SK-N-SH treated with all-trans-retinoic acid at 6 μM for 48 hours (cell line): ENCODE measurements at regions not wholly inside any gene's neighbourhood (a gene's known extent, or its start where the extent isn't known, plus 50 kb on each side); places are given as distances from the start of the nearest gene placed in this dataset.

Source experiments
- ARNTL ChIP-seq: fragments of 450-650 bp; formaldehyde crosslinking; IDR thresholded peaks from 2 replicates; pipeline ENCODE4 v1.5.0; 2020; ENCODE audit warnings: low read depth, mild to moderate bottlenecking, moderate library complexity, borderline replicate concordance
- PPARA ChIP-seq: fragments of 250-450 bp; sonication (Bioruptor Pico); IDR thresholded peaks from 2 replicates; pipeline ENCODE4 v1.5.0; 2020; ENCODE audit warnings: mild to moderate bottlenecking, borderline replicate concordance
- RARB ChIP-seq: fragments of 250-450 bp; sonication (Bioruptor Pico); IDR thresholded peaks from 2 replicates; pipeline ENCODE4 v1.8.0; 2021; ENCODE audit warnings: mild to moderate bottlenecking, moderate library complexity
- SNAI2 ChIP-seq: fragments of 250-450 bp; sonication (Bioruptor Pico); IDR thresholded peaks from 2 replicates; pipeline ENCODE4 v1.5.0; 2020; ENCODE audit warnings: mild to moderate bottlenecking, moderate library complexity
- TOX ChIP-seq: fragments of 250-450 bp; sonication (Bioruptor Pico); IDR thresholded peaks from 2 replicates; pipeline ENCODE4 v1.8.0; 2021; ENCODE audit warnings: mild to moderate bottlenecking, moderate library complexity, borderline replicate concordance
- ZFP3 ChIP-seq: fragments of 250-450 bp; sonication (Bioruptor Pico); IDR thresholded peaks from 2 replicates; pipeline ENCODE4 v1.5.0; 2020; ENCODE audit warnings: mild to moderate bottlenecking, moderate library complexity
- ZFP30 ChIP-seq: fragments of 450-650 bp; formaldehyde crosslinking; IDR thresholded peaks from 2 replicates; pipeline ENCODE4 v1.5.0; 2022; ENCODE audit warnings: mild to moderate bottlenecking, moderate library complexity
- ZNF8 ChIP-seq: fragments of 450-650 bp; formaldehyde crosslinking; IDR thresholded peaks from 2 replicates; pipeline ENCODE4 v1.5.0; 2020; ENCODE audit warnings: mild to moderate bottlenecking, moderate library complexity
- TF ChIP-seq, protein P1 (sequence below): fragments of 250-450 bp; sonication (Bioruptor Pico); IDR thresholded peaks from 2 replicates; pipeline ENCODE4 v1.8.0; 2020; ENCODE audit warnings: mild to moderate bottlenecking, moderate library complexity, borderline replicate concordance
- TF ChIP-seq, protein P2 (sequence below): fragments of 250-450 bp; sonication (Bioruptor Pico); IDR thresholded peaks from 2 replicates; pipeline ENCODE4 v1.5.1; 2020; ENCODE audit warnings: low read depth, mild to moderate bottlenecking, moderate library complexity
- TF ChIP-seq, protein P3 (sequence below): fragments of 250-450 bp; sonication (Bioruptor Pico); IDR thresholded peaks from 2 replicates; pipeline ENCODE4 v1.5.0; 2020; ENCODE audit warnings: mild to moderate bottlenecking, moderate library complexity

DNA sequence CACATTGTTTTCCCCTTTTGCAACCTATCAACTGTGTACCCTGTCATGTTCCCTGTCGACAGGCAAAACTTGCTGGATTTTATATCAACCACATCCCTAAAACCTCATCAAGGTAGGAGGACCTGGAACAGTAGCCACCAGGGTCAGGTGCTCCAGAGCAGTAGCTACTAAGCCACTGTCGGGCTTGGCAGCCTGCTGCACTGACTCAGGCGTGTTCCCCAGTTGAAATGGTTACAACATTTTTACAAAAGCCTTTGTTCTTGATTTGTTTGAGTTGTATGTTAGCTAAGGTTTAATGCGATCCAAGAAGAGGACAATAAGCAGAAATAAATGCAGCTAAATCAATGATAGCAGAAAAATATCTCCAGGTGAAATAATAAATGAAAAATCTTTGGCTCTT lies 407.4 kb upstream of the TLE4 start:
- TF ChIP-seq PPARA (CRISPR knock-in tag): no peak
- no peak for TF ChIP-seq SNAI2
- TF ChIP-seq RARB (CRISPR knock-in tag): no peak
- TF ChIP-seq ZFP30 (CRISPR knock-in tag): no peak
- TF ChIP-seq, protein P1, sequence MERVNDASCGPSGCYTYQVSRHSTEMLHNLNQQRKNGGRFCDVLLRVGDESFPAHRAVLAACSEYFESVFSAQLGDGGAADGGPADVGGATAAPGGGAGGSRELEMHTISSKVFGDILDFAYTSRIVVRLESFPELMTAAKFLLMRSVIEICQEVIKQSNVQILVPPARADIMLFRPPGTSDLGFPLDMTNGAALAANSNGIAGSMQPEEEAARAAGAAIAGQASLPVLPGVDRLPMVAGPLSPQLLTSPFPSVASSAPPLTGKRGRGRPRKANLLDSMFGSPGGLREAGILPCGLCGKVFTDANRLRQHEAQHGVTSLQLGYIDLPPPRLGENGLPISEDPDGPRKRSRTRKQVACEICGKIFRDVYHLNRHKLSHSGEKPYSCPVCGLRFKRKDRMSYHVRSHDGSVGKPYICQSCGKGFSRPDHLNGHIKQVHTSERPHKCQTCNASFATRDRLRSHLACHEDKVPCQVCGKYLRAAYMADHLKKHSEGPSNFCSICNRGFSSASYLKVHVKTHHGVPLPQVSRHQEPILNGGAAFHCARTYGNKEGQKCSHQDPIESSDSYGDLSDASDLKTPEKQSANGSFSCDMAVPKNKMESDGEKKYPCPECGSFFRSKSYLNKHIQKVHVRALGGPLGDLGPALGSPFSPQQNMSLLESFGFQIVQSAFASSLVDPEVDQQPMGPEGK: no peak
- TF ChIP-seq ARNTL (CRISPR knock-in tag): no peak
- TF ChIP-seq, protein P2, sequence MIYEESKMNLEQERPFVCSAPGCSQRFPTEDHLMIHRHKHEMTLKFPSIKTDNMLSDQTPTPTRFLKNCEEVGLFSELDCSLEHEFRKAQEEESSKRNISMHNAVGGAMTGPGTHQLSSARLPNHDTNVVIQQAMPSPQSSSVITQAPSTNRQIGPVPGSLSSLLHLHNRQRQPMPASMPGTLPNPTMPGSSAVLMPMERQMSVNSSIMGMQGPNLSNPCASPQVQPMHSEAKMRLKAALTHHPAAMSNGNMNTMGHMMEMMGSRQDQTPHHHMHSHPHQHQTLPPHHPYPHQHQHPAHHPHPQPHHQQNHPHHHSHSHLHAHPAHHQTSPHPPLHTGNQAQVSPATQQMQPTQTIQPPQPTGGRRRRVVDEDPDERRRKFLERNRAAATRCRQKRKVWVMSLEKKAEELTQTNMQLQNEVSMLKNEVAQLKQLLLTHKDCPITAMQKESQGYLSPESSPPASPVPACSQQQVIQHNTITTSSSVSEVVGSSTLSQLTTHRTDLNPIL (CRISPR knock-in tag): no peak
- no peak for TF ChIP-seq ZFP3 (CRISPR knock-in tag)
- no peak for TF ChIP-seq TOX (CRISPR knock-in tag)
- no peak for TF ChIP-seq ZNF8 (CRISPR knock-in tag)
- TF ChIP-seq, protein P3, sequence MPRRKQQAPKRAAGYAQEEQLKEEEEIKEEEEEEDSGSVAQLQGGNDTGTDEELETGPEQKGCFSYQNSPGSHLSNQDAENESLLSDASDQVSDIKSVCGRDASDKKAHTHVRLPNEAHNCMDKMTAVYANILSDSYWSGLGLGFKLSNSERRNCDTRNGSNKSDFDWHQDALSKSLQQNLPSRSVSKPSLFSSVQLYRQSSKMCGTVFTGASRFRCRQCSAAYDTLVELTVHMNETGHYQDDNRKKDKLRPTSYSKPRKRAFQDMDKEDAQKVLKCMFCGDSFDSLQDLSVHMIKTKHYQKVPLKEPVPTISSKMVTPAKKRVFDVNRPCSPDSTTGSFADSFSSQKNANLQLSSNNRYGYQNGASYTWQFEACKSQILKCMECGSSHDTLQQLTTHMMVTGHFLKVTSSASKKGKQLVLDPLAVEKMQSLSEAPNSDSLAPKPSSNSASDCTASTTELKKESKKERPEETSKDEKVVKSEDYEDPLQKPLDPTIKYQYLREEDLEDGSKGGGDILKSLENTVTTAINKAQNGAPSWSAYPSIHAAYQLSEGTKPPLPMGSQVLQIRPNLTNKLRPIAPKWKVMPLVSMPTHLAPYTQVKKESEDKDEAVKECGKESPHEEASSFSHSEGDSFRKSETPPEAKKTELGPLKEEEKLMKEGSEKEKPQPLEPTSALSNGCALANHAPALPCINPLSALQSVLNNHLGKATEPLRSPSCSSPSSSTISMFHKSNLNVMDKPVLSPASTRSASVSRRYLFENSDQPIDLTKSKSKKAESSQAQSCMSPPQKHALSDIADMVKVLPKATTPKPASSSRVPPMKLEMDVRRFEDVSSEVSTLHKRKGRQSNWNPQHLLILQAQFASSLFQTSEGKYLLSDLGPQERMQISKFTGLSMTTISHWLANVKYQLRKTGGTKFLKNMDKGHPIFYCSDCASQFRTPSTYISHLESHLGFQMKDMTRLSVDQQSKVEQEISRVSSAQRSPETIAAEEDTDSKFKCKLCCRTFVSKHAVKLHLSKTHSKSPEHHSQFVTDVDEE: no peak
